Adipocyte (in vitro differentiated cells): ENCODE measurements at regions not wholly inside any gene's neighbourhood (a gene's known extent, or its start where the extent isn't known, plus 50 kb on each side); places are given as distances from the start of the nearest gene placed in this dataset.

Experiments
- DNase-seq: peaks from one replicate; pipeline ENCODE4 v3.0.0-alpha.2; 2015; ENCODE audit warnings: low read depth
- H3K27me3 ChIP-seq: replicated peaks from 2 replicates; pipeline ENCODE4 v1.7.0; 2013; ENCODE audit warnings: mild to moderate bottlenecking, low read length, moderate library complexity; ENCODE audit not compliant: control insufficient read depth, insufficient read depth
- H3K36me3 ChIP-seq: 2 replicates; pipeline ENCODE4 v1.7.0; 2013; ENCODE audit warnings: low read length, mild to moderate bottlenecking, moderate library complexity; ENCODE audit not compliant: control insufficient read depth, insufficient read depth, severe bottlenecking
- H3K4me1 ChIP-seq: 2 replicates; pipeline ENCODE4 v1.7.0; 2013; ENCODE audit warnings: mild to moderate bottlenecking, low read length, moderate library complexity; ENCODE audit not compliant: control insufficient read depth, insufficient read depth
- H3K4me3 ChIP-seq: 2 replicates; pipeline ENCODE4 v1.7.0; 2013; ENCODE audit warnings: mild to moderate bottlenecking, low read length, moderate library complexity
- H3K9ac ChIP-seq: 2 replicates; pipeline ENCODE4 v1.7.0; 2013; ENCODE audit warnings: mild to moderate bottlenecking, low read length, moderate library complexity
- H3K9me3 ChIP-seq: 2 replicates; pipeline ENCODE4 v1.7.0; 2013; ENCODE audit warnings: mild to moderate bottlenecking, low read length, moderate library complexity; ENCODE audit not compliant: control insufficient read depth

- H3K9ac ChIP-seq, result no peak overlapping the region
- H3K36me3 ChIP-seq, result no peaks in the 10 kb centered on the region
- DNase-seq, result peak; percentile 87
- H3K4me1 ChIP-seq, result peaks cover 63% of the 10 kb centered on the region
- H3K27me3 ChIP-seq, result no peaks in the 10 kb centered on the region
- no peak overlapping the region for H3K4me3 ChIP-seq
- no peaks in the 10 kb centered on the region for H3K9me3 ChIP-seq
Measured at GRCh38 chr5:33310451-33310850, 130.3 kb upstream of the TARS1 start.

GRCh38 chr5:33311893-33312292, 128.9 kb upstream of the TARS1 start:
- no peaks in the 10 kb centered on the region for H3K9me3 ChIP-seq
- peak; percentile 68 for DNase-seq
- H3K27me3 ChIP-seq, result no peaks in the 10 kb centered on the region
- no peaks in the 10 kb centered on the region for H3K36me3 ChIP-seq
- peak overlapping the region; percentile 58 for H3K9ac ChIP-seq
- no peak overlapping the region for H3K4me3 ChIP-seq
- H3K4me1 ChIP-seq, result peaks cover 65% of the 10 kb centered on the region

- Histone ChIP-seq H3K27me3 (no peaks in the 10 kb centered on the region), H3K36me3 (no peaks in the 10 kb centered on the region), H3K9ac (peak overlapping the region; percentile 58), H3K4me3 (no peak overlapping the region), H3K4me1 (peaks cover 60% of the 10 kb centered on the region), H3K9me3 (no peaks in the 10 kb centered on the region)
- DNase-seq, result peak; percentile 72
Measured at GRCh38 chr5:33312571-33313549, 127.9 kb upstream of the TARS1 start.

GRCh38 chr5:33315189-33315588, 125.6 kb upstream of the TARS1 start:
- no peaks in the 10 kb centered on the region for H3K27me3 ChIP-seq
- no peak overlapping the region for H3K4me3 ChIP-seq
- H3K9me3 ChIP-seq, result no peaks in the 10 kb centered on the region
- no peak overlapping the region for H3K9ac ChIP-seq
- no peaks in the 10 kb centered on the region for H3K36me3 ChIP-seq
- DNase-seq, result peak; percentile 75
- H3K4me1 ChIP-seq, result peaks cover 64% of the 10 kb centered on the region

GRCh38 chr5:33316773-33317172, 124.0 kb upstream of the TARS1 start:
- Histone ChIP-seq H3K9me3 (no peaks in the 10 kb centered on the region), H3K36me3 (no peaks in the 10 kb centered on the region), H3K27me3 (no peaks in the 10 kb centered on the region), H3K9ac (no peak overlapping the region), H3K4me1 (peaks cover 64% of the 10 kb centered on the region), H3K4me3 (no peak overlapping the region)
- DNase-seq, result no peak

GRCh38 chr5:33317271-33317670, 123.5 kb upstream of the TARS1 start:
- H3K27me3 ChIP-seq, result no peaks in the 10 kb centered on the region
- peaks cover 65% of the 10 kb centered on the region for H3K4me1 ChIP-seq
- H3K9ac ChIP-seq, result no peak overlapping the region
- H3K36me3 ChIP-seq, result no peaks in the 10 kb centered on the region
- no peak overlapping the region for H3K4me3 ChIP-seq
- peak; percentile 34 for DNase-seq
- H3K9me3 ChIP-seq, result no peaks in the 10 kb centered on the region

GRCh38 chr5:33319151-33319550, 121.6 kb upstream of the TARS1 start:
- peak overlapping the region; percentile 82 for H3K9ac ChIP-seq
- DNase-seq, result no peak

GRCh38 chr5:33319841-33320240, 120.9 kb upstream of the TARS1 start:
- H3K9ac ChIP-seq, result peak overlapping the region; percentile 82
- H3K4me3 ChIP-seq, result peak overlapping the region; percentile 35
- no peaks in the 10 kb centered on the region for H3K36me3 ChIP-seq
- H3K27me3 ChIP-seq, result no peaks in the 10 kb centered on the region
- DNase-seq, result no peak
- H3K9me3 ChIP-seq, result no peaks in the 10 kb centered on the region
- peaks cover 78% of the 10 kb centered on the region for H3K4me1 ChIP-seq

More at GRCh38 chr5:33319151-33319550, 121.6 kb upstream of the TARS1 start:
- Histone ChIP-seq H3K36me3 (no peaks in the 10 kb centered on the region), H3K9me3 (no peaks in the 10 kb centered on the region), H3K4me1 (peaks cover 71% of the 10 kb centered on the region), H3K27me3 (no peaks in the 10 kb centered on the region), H3K4me3 (no peak overlapping the region)

- H3K9me3 ChIP-seq, result no peaks in the 10 kb centered on the region
- H3K4me3 ChIP-seq, result peak overlapping the region; percentile 25
- H3K36me3 ChIP-seq, result no peaks in the 10 kb centered on the region
- peak; percentile 96 for DNase-seq
- peaks cover 78% of the 10 kb centered on the region for H3K4me1 ChIP-seq
- H3K27me3 ChIP-seq, result no peaks in the 10 kb centered on the region
- H3K9ac ChIP-seq, result peak overlapping the region; percentile 82
Measured at GRCh38 chr5:33321026-33321425, 119.7 kb upstream of the TARS1 start.

- Histone ChIP-seq H3K4me1 (peaks cover 69% of the 10 kb centered on the region), H3K9me3 (no peaks in the 10 kb centered on the region), H3K4me3 (peak overlapping the region; percentile 63), H3K27me3 (no peaks in the 10 kb centered on the region), H3K36me3 (no peaks in the 10 kb centered on the region), H3K9ac (peak overlapping the region; percentile 79)
- no peak for DNase-seq
Measured at GRCh38 chr5:33322632-33323031, 118.1 kb upstream of the TARS1 start.

GRCh38 chr5:33324667-33325307, 116.0 kb upstream of the TARS1 start:
- peak; percentile 50 for DNase-seq
- no peaks in the 10 kb centered on the region for H3K27me3 ChIP-seq
- H3K4me1 ChIP-seq, result peaks cover 55% of the 10 kb centered on the region
- H3K36me3 ChIP-seq, result no peaks in the 10 kb centered on the region
- H3K9me3 ChIP-seq, result no peaks in the 10 kb centered on the region
- H3K9ac ChIP-seq, result peak overlapping the region; percentile 64
- no peak overlapping the region for H3K4me3 ChIP-seq
